Neural progenitor cell (in vitro differentiated cells): ENCODE measurements at regions not wholly inside any gene's neighbourhood (a gene's known extent, or its start where the extent isn't known, plus 50 kb on each side); places are given as distances from the start of the nearest gene placed in this dataset.
A peak's percentile ranks its signal among the peaks of the same experiment; 100 is the strongest.

Experiments
- DNase-seq: peaks from one replicate; pipeline ENCODE4 v3.0.0-alpha.2; 2016; ENCODE audit warnings: low spot score
- H2AFZ ChIP-seq: fragments of 200-600 bp; sonication (generic); replicated peaks from 2 replicates; pipeline ENCODE4 v1.6.1; 2016; ENCODE audit warnings: antibody characterized with exemption
- H3F3A ChIP-seq: fragments of 200-600 bp; sonication (generic); 2 replicates; pipeline ENCODE4 v1.6.1; 2016; ENCODE audit warnings: antibody characterized with exemption, low read depth
- H3K27ac ChIP-seq: fragments of 200-600 bp; sonication (generic); 2 replicates; pipeline ENCODE4 v1.5.1; 2016; ENCODE audit warnings: mild to moderate bottlenecking
- H3K27me3 ChIP-seq: fragments of 200-600 bp; sonication (generic); 2 replicates; pipeline ENCODE4 v1.6.1; 2016; ENCODE audit warnings: mild to moderate bottlenecking, moderate library complexity
- H3K36me3 ChIP-seq: fragments of 200-600 bp; sonication (generic); 2 replicates; pipeline ENCODE4 v1.5.1; 2016
- H3K4me1 ChIP-seq: fragments of 200-600 bp; sonication (generic); 2 replicates; pipeline ENCODE4 v1.6.1; 2016; ENCODE audit warnings: mixed run types
- H3K4me2 ChIP-seq: fragments of 200-600 bp; sonication (generic); 2 replicates; pipeline ENCODE4 v1.6.1; 2016
- H3K4me3 ChIP-seq: fragments of 200-600 bp; sonication (generic); 2 replicates; pipeline ENCODE4 v1.5.1; 2016
- H3K79me2 ChIP-seq: fragments of 200-600 bp; sonication (generic); 2 replicates; pipeline ENCODE4 v1.6.1; 2016; ENCODE audit warnings: low read depth
- H3K9ac ChIP-seq: fragments of 200-600 bp; sonication (generic); 2 replicates; pipeline ENCODE4 v1.6.1; 2016
- H3K9me3 ChIP-seq: fragments of 200-600 bp; sonication (generic); 2 replicates; pipeline ENCODE4 v1.5.1; 2016; ENCODE audit warnings: low read depth
- H4K20me1 ChIP-seq: fragments of 200-600 bp; sonication (generic); 2 replicates; pipeline ENCODE4 v1.6.1; 2016; ENCODE audit warnings: low read depth
- H3K27ac Mint-ChIP-seq: 3 replicates; pipeline ENCODE4 v1.8.0; 2021; ENCODE audit warnings: mixed read lengths
- H3K27me3 Mint-ChIP-seq: 2 replicates; pipeline ENCODE4 v1.8.0; 2022; ENCODE audit warnings: low read depth, mild to moderate bottlenecking, inconsistent platforms, moderate library complexity, mixed read lengths; ENCODE audit not compliant: insufficient read depth
- H3K36me3 Mint-ChIP-seq: 3 replicates; pipeline ENCODE4 v1.8.0; 2021; ENCODE audit warnings: mixed read lengths
- H3K4me1 Mint-ChIP-seq: 3 replicates; pipeline ENCODE4 v1.8.0; 2021; ENCODE audit warnings: mixed read lengths
- H3K4me3 Mint-ChIP-seq: 3 replicates; pipeline ENCODE4 v1.8.0; 2021; ENCODE audit warnings: mild to moderate bottlenecking, moderate library complexity, mixed read lengths
- H3K9me3 Mint-ChIP-seq: 3 replicates; pipeline ENCODE4 v1.8.0; 2020; ENCODE audit warnings: mixed read lengths
- EZH2 ChIP-seq: fragments of 200-600 bp; sonication (generic); IDR thresholded peaks from 2 replicates; pipeline ENCODE4 v1.6.1; 2017; ENCODE audit warnings: antibody characterized with exemption, mild to moderate bottlenecking, moderate library complexity
- EZH2phosphoT487 ChIP-seq: fragments of 200-600 bp; sonication (generic); IDR thresholded peaks from 2 replicates; pipeline ENCODE4 v1.6.1; 2017; ENCODE audit warnings: antibody characterized with exemption
- TF ChIP-seq, protein P1 (sequence below): fragments of 200-600 bp; sonication (generic); IDR thresholded peaks from 2 replicates; pipeline ENCODE4 v1.5.1; 2017; ENCODE audit warnings: antibody characterized with exemption, mild to moderate bottlenecking

DNA sequence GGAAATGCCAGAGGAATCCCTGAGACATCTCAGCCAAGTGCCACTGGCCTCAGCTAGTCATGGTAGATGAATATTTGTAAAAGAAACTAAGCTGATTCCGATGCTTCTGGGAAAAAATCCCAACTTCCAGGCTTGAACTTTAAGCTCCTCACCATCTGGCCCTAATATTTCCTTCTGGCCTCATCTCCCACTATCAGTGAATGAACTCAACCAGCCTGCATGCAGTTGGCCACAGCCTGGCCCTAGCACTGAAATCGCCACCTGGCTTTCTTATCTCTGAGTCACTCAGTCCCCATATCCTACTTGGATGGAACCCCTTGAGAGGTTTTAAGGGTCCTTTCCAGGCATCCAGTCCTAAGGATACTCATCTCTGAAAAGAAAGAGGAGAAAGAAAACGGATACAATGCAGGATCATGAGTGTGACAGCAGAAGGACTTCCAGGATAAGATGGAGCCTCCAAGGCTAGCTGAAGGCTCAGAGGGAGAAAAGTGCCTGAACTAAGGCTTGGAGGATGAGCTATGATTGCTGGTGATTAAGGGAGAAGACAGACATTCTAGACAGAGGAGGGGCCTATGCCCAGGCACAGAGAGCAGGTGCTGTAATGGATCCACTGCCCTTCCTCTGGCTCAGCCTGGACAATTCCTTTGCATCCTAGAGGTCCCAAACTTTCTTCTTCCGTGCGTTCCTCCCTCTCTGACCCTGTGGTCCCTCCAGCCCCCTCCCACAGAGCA is 141.5 kb upstream of the MYCN start:
- Mint-ChIP-seq H3K36me3 (no peaks in the 10 kb centered on the region), H3K4me1 (peaks cover 15% of the 10 kb centered on the region), H3K4me3 (no peak overlapping the region), H3K27ac (no peak overlapping the region), H3K27me3 (peaks cover 10% of the 10 kb centered on the region), H3K9me3 (no peaks in the 10 kb centered on the region)
- no peak for TF ChIP-seq EZH2
- TF ChIP-seq EZH2phosphoT487 = no peak
- TF ChIP-seq, protein P1, sequence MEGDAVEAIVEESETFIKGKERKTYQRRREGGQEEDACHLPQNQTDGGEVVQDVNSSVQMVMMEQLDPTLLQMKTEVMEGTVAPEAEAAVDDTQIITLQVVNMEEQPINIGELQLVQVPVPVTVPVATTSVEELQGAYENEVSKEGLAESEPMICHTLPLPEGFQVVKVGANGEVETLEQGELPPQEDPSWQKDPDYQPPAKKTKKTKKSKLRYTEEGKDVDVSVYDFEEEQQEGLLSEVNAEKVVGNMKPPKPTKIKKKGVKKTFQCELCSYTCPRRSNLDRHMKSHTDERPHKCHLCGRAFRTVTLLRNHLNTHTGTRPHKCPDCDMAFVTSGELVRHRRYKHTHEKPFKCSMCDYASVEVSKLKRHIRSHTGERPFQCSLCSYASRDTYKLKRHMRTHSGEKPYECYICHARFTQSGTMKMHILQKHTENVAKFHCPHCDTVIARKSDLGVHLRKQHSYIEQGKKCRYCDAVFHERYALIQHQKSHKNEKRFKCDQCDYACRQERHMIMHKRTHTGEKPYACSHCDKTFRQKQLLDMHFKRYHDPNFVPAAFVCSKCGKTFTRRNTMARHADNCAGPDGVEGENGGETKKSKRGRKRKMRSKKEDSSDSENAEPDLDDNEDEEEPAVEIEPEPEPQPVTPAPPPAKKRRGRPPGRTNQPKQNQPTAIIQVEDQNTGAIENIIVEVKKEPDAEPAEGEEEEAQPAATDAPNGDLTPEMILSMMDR = no peak
- Histone ChIP-seq H3F3A (no peaks in the 10 kb centered on the region), H3K4me3 (no peak overlapping the region), H3K36me3 (no peaks in the 10 kb centered on the region), H3K4me2 (no peak overlapping the region), H3K27me3 (no peaks in the 10 kb centered on the region), H3K4me1 (no peaks in the 10 kb centered on the region), H4K20me1 (no peaks in the 10 kb centered on the region), H3K9me3 (no peaks in the 10 kb centered on the region), H3K9ac (no peak overlapping the region), H2AFZ (no peak overlapping the region), H3K27ac (no peak overlapping the region), H3K79me2 (no peaks in the 10 kb centered on the region)
- DNase-seq = no peak

DNA sequence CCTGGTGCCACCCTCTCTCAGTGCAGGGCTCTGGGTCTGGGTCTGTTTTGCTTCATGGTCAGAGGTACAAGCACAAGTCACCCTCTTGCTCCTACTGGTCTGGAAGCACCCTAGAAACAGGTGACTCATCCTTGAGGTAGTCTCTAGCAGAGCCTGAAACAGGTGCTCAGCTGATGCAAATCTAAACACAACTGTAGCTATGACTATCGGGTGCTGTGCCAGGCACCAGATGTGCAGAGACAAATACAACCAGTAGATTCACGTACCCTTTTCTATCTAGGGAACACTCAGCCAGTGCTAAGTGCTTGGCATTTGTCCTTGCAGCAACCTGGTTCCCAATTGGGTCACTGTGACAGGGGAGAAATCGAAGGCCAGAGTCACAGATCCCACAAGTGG is 140.9 kb upstream of the MYCN start:
- H3K4me1 Mint-ChIP-seq = peaks cover 11% of the 10 kb centered on the region
- Histone ChIP-seq H4K20me1 (no peaks in the 10 kb centered on the region), H3K9ac (no peak overlapping the region), H3K9me3 (no peaks in the 10 kb centered on the region), H3K36me3 (no peaks in the 10 kb centered on the region), H3F3A (no peaks in the 10 kb centered on the region), H3K27me3 (no peaks in the 10 kb centered on the region), H3K4me2 (no peak overlapping the region), H2AFZ (no peak overlapping the region), H3K27ac (no peak overlapping the region), H3K79me2 (no peaks in the 10 kb centered on the region), H3K4me1 (no peaks in the 10 kb centered on the region), H3K4me3 (no peak overlapping the region)
- no peaks in the 10 kb centered on the region for H3K36me3 Mint-ChIP-seq
- H3K4me3 Mint-ChIP-seq = no peak overlapping the region
- no peak overlapping the region for H3K27ac Mint-ChIP-seq
- peaks cover 10% of the 10 kb centered on the region for H3K27me3 Mint-ChIP-seq
- no peaks in the 10 kb centered on the region for H3K9me3 Mint-ChIP-seq
- TF ChIP-seq EZH2 (no peak), EZH2phosphoT487 (no peak)
- TF ChIP-seq, protein P1 = no peak
- DNase-seq = no peak

DNA sequence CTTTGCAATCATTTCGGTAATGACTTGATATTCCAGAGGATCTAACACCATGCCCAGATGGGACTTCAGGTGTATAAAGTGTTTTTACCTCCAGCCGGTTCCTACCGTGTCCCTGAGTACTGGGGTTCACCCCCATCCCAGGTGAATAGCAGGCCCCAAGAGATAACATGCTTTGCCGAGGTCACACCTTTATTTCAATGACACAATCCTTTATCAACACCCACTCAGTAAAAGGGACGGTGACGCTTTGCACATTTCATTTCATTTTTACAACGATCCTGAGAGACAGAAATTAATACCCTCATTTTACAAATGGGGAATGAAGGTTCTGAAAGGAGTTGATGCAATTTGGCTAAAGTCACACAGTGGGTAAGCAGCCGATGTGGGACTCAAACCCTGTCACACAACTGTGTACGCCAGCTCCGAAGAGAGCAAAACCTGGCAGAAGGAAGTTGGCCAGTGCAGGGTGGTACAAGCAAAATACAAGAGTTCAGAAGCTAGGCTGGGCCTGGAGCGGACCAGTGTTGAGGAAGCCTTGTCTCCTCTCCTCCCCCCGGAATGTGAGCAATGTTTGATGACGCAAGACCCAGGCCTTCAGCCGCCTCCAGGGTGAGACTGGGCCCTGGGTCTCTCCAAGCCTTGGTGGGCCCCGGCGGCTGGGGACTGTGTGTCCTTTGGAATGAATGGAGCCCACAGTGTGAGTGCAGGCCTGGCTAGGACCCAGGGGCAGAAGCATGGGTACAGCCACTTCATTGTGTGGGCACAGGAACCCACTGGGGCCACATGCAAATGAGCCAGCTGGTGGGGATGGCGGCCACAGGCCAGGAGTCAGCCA is 139.6 kb upstream of the MYCN start:
- H3K9ac ChIP-seq = no peak overlapping the region

More for the DNA sequence above, 139.6 kb upstream of the MYCN start:
- Histone ChIP-seq H3K4me1 (no peaks in the 10 kb centered on the region), H3K79me2 (no peaks in the 10 kb centered on the region), H2AFZ (no peak overlapping the region), H3K4me2 (no peak overlapping the region), H3F3A (no peaks in the 10 kb centered on the region), H3K27ac (no peak overlapping the region), H3K27me3 (no peaks in the 10 kb centered on the region), H4K20me1 (no peaks in the 10 kb centered on the region), H3K9me3 (no peaks in the 10 kb centered on the region), H3K36me3 (no peaks in the 10 kb centered on the region), H3K4me3 (no peak overlapping the region)
- H3K27ac Mint-ChIP-seq = no peak overlapping the region
- no peak overlapping the region for H3K4me3 Mint-ChIP-seq
- peaks cover 8% of the 10 kb centered on the region for H3K27me3 Mint-ChIP-seq
- peaks cover 8% of the 10 kb centered on the region for H3K4me1 Mint-ChIP-seq
- TF ChIP-seq EZH2phosphoT487 = no peak
- no peak for TF ChIP-seq EZH2
- TF ChIP-seq, protein P1 = no peak
- H3K9me3 Mint-ChIP-seq = no peaks in the 10 kb centered on the region
- DNase-seq = peak; percentile 29
- no peaks in the 10 kb centered on the region for H3K36me3 Mint-ChIP-seq
